ENCODE measurements at regions not wholly inside any gene's neighbourhood (a gene's known extent, or its start where the extent isn't known, plus 50 kb on each side); places are given as distances from the start of the nearest gene placed in this dataset.

DNA sequence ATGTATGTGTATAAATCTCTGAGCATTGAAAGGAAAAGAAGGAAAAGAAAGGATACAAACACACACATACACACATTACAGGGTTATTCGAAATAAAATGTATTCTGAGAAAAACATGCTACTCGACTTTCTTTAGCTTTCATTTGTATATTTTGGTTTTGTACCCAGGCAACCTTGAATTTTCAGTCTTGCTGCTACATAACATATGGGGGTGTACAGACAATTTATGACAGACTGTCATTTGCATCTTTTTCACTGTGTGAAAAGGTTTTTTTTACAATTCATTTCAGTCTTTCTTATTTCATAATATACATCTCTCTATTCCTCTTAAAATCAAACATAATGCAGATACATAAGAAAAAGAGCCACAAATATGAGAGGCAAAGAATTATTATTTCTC lies 1238.4 kb upstream of the NXPH2 start:
- TF ChIP-seq, protein P1, sequence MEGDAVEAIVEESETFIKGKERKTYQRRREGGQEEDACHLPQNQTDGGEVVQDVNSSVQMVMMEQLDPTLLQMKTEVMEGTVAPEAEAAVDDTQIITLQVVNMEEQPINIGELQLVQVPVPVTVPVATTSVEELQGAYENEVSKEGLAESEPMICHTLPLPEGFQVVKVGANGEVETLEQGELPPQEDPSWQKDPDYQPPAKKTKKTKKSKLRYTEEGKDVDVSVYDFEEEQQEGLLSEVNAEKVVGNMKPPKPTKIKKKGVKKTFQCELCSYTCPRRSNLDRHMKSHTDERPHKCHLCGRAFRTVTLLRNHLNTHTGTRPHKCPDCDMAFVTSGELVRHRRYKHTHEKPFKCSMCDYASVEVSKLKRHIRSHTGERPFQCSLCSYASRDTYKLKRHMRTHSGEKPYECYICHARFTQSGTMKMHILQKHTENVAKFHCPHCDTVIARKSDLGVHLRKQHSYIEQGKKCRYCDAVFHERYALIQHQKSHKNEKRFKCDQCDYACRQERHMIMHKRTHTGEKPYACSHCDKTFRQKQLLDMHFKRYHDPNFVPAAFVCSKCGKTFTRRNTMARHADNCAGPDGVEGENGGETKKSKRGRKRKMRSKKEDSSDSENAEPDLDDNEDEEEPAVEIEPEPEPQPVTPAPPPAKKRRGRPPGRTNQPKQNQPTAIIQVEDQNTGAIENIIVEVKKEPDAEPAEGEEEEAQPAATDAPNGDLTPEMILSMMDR (optimal IDR thresholded peaks at IDR 0.05 in 1 of 3, IDR thresholded peaks at IDR 0.05 in 1 of 3, conservative IDR thresholded peaks at IDR 0.05 in 1 of 3; ENCODE audit: extremely low read depth in 1 of 3, insufficient read depth in 2 of 3, low read length in 3 of 3) = no peak
- TF ChIP-seq EZH2 (IDR thresholded peaks at IDR 0.05; ENCODE audit: low read length) = no peak
- DNase-seq (ENCODE audit: low read depth, low spot score) (no peak), FAIRE-seq (no peak)
- Histone ChIP-seq H3K36me3 (ENCODE audit: control insufficient read depth in 2 of 2, extremely low read depth in 1 of 2, insufficient read depth in 2 of 2, low read length in 2 of 2) (no peaks in the 10 kb centered on the region), H3K79me2 (ENCODE audit: control insufficient read depth, insufficient read depth, low read length) (no peaks in the 10 kb centered on the region), H4K20me1 (ENCODE audit: control insufficient read depth, extremely low read depth, insufficient read depth, low read length) (no peaks in the 10 kb centered on the region), H3K9ac (ENCODE audit: control insufficient read depth, extremely low read depth, insufficient read depth, low read length) (no peak overlapping the region), H3K4me3 (ENCODE audit: control insufficient read depth in 2 of 3, extremely low read depth in 1 of 3, insufficient read depth in 2 of 3, low read depth in 1 of 3, low read length in 3 of 3) (no peak overlapping the region), H2AFZ (ENCODE audit: control insufficient read depth, low read length) (no peak overlapping the region), H3K4me1 (ENCODE audit: control insufficient read depth, extremely low read depth, insufficient read depth, low read length) (no peaks in the 10 kb centered on the region), H3K4me2 (ENCODE audit: control insufficient read depth, extremely low read depth, insufficient read depth, low read depth, low read length) (no peak overlapping the region), H3K9me3 (ENCODE audit: control insufficient read depth, low read depth, low read length) (no peaks in the 10 kb centered on the region), H3K9me1 (ENCODE audit: control insufficient read depth, extremely low read depth, insufficient read depth, low read length) (no peaks in the 10 kb centered on the region), H3K27me3 (ENCODE audit: control insufficient read depth, extremely low read depth, insufficient read depth, low read length) (no peaks in the 10 kb centered on the region), H3K27ac (ENCODE audit: control insufficient read depth, insufficient read depth, low read length) (no peak overlapping the region)
- dilution Hi-C loops (cut with MboI; ENCODE audit: extremely low pct_ligation_motif_present, low sequenced_read_pairs) = no loop called here

DNA sequence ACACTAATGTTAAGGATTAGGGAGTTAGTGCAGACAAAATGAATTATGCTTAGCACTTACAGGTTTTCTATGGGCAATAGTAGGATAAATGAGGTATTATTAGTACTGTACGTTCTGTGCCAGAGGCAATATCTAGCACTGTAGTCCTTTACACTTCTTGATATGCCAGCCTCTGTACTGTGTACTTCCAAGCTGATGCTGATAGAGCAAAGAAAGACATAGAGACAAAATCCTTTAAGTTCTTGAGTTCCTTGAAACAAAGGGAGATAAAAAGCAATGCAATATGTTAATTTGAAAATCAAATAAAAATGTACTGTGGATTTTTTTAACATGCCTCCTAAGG lies 1234.0 kb upstream of the NXPH2 start:
- no peaks in the 10 kb centered on the region for H3K4me1 ChIP-seq (ENCODE audit: control insufficient read depth, extremely low read depth, insufficient read depth, low read length)
- no peaks in the 10 kb centered on the region for H3K27me3 ChIP-seq (ENCODE audit: control insufficient read depth, extremely low read depth, insufficient read depth, low read length)
- dilution Hi-C loops (cut with MboI; ENCODE audit: extremely low pct_ligation_motif_present, low sequenced_read_pairs) = no loop called here
- no peak overlapping the region for H3K4me2 ChIP-seq (ENCODE audit: control insufficient read depth, extremely low read depth, insufficient read depth, low read depth, low read length)
- DNase-seq (ENCODE audit: low read depth, low spot score) (no peak), FAIRE-seq (no peak)
- H3K9me3 ChIP-seq (ENCODE audit: control insufficient read depth, low read depth, low read length) = no peaks in the 10 kb centered on the region
- H3K9me1 ChIP-seq (ENCODE audit: control insufficient read depth, extremely low read depth, insufficient read depth, low read length) = no peaks in the 10 kb centered on the region
- H3K79me2 ChIP-seq (ENCODE audit: control insufficient read depth, insufficient read depth, low read length) = no peaks in the 10 kb centered on the region
- H3K4me3 ChIP-seq (ENCODE audit: control insufficient read depth in 2 of 3, extremely low read depth in 1 of 3, insufficient read depth in 2 of 3, low read depth in 1 of 3, low read length in 3 of 3) = no peak overlapping the region
- no peaks in the 10 kb centered on the region for H4K20me1 ChIP-seq (ENCODE audit: control insufficient read depth, extremely low read depth, insufficient read depth, low read length)
- H3K27ac ChIP-seq (ENCODE audit: control insufficient read depth, insufficient read depth, low read length) = no peak overlapping the region
- no peaks in the 10 kb centered on the region for H3K36me3 ChIP-seq (ENCODE audit: control insufficient read depth in 2 of 2, extremely low read depth in 1 of 2, insufficient read depth in 2 of 2, low read length in 2 of 2)
- no peak for TF ChIP-seq EZH2 (IDR thresholded peaks at IDR 0.05; ENCODE audit: low read length)
- TF ChIP-seq, protein P1 (optimal IDR thresholded peaks at IDR 0.05 in 1 of 3, IDR thresholded peaks at IDR 0.05 in 1 of 3, conservative IDR thresholded peaks at IDR 0.05 in 1 of 3; ENCODE audit: extremely low read depth in 1 of 3, insufficient read depth in 2 of 3, low read length in 3 of 3) = no peak
- H2AFZ ChIP-seq (ENCODE audit: control insufficient read depth, low read length) = no peak overlapping the region
- no peak overlapping the region for H3K9ac ChIP-seq (ENCODE audit: control insufficient read depth, extremely low read depth, insufficient read depth, low read length)
